WTC11 (cell line): ENCODE measurements at regions not wholly inside any gene's neighbourhood (a gene's known extent, or its start where the extent isn't known, plus 50 kb on each side); places are given as distances from the start of the nearest gene placed in this dataset.

Source experiments
- ATF1 ChIP-seq: sonication (generic); formaldehyde crosslinking; IDR thresholded peaks from 2 replicates; pipeline ENCODE4 v1.8.1; 2023; ENCODE audit warnings: mild to moderate bottlenecking, moderate library complexity, missing genetic modification reagents
- KAT7 ChIP-seq: sonication (generic); formaldehyde crosslinking; IDR thresholded peaks from 2 replicates; pipeline ENCODE4 v1.8.1; 2023; ENCODE audit warnings: missing genetic modification reagents, mild to moderate bottlenecking, borderline replicate concordance
- MAX ChIP-seq: sonication (generic); formaldehyde crosslinking; IDR thresholded peaks from 2 replicates; pipeline ENCODE4 v1.8.0; 2022; ENCODE audit warnings: mild to moderate bottlenecking, missing genetic modification reagents
- MXD4 ChIP-seq: fragments of 250-450 bp; sonication (Bioruptor Pico); IDR thresholded peaks from 2 replicates; pipeline ENCODE4 v1.8.0; 2021; ENCODE audit warnings: mild to moderate bottlenecking, moderate library complexity, borderline replicate concordance
- NFE2L1 ChIP-seq: sonication (generic); formaldehyde crosslinking; IDR thresholded peaks from 2 replicates; pipeline ENCODE4 v1.8.1; 2023; ENCODE audit warnings: missing genetic modification reagents
- SMAD4 ChIP-seq: sonication (generic); formaldehyde crosslinking; IDR thresholded peaks from 2 replicates; pipeline ENCODE4 v1.8.0; 2022; ENCODE audit warnings: mild to moderate bottlenecking, missing genetic modification reagents
- TP53 ChIP-seq: sonication (generic); formaldehyde crosslinking; IDR thresholded peaks from 2 replicates; pipeline ENCODE4 v1.8.1; 2023; ENCODE audit warnings: mild to moderate bottlenecking, missing genetic modification reagents
- ZNF138 ChIP-seq: sonication (generic); formaldehyde crosslinking; conservative IDR thresholded peaks from 2 replicates; pipeline ENCODE4 v1.8.1; 2022; ENCODE audit warnings: mild to moderate bottlenecking, moderate library complexity, missing genetic modification reagents
- ZNF219 ChIP-seq: sonication (generic); formaldehyde crosslinking; IDR thresholded peaks from 2 replicates; pipeline ENCODE4 v1.8.0; 2023; ENCODE audit warnings: missing genetic modification reagents, mild to moderate bottlenecking, borderline replicate concordance
- TF ChIP-seq, protein P1 (sequence below): fragments of 200-600 bp; IDR thresholded peaks from 2 replicates; pipeline ENCODE4 v1.8.0; 2022; ENCODE audit warnings: antibody characterized with exemption
- TF ChIP-seq, protein P2 (sequence below): sonication (generic); formaldehyde crosslinking; IDR thresholded peaks from 2 replicates; pipeline ENCODE4 v1.8.0; 2022; ENCODE audit warnings: mild to moderate bottlenecking, missing genetic modification reagents
- TF ChIP-seq, protein P3 (sequence below): sonication (generic); formaldehyde crosslinking; IDR thresholded peaks from 2 replicates; pipeline ENCODE4 v1.8.0; 2022; ENCODE audit warnings: mild to moderate bottlenecking, missing genetic modification reagents
- TF ChIP-seq, protein P4 (sequence below): sonication (generic); formaldehyde crosslinking; IDR thresholded peaks from 2 replicates; pipeline ENCODE4 v1.8.0; 2023; ENCODE audit warnings: missing genetic modification reagents
- TF ChIP-seq, protein P5 (sequence below): sonication (generic); formaldehyde crosslinking; conservative IDR thresholded peaks from 2 replicates; pipeline ENCODE4 v1.8.1; 2022; ENCODE audit warnings: mild to moderate bottlenecking, missing genetic modification reagents

GRCh38 chr3:106809041-106809440 is 568.2 kb upstream of the CCDC54 start:
- TF ChIP-seq, protein P1, sequence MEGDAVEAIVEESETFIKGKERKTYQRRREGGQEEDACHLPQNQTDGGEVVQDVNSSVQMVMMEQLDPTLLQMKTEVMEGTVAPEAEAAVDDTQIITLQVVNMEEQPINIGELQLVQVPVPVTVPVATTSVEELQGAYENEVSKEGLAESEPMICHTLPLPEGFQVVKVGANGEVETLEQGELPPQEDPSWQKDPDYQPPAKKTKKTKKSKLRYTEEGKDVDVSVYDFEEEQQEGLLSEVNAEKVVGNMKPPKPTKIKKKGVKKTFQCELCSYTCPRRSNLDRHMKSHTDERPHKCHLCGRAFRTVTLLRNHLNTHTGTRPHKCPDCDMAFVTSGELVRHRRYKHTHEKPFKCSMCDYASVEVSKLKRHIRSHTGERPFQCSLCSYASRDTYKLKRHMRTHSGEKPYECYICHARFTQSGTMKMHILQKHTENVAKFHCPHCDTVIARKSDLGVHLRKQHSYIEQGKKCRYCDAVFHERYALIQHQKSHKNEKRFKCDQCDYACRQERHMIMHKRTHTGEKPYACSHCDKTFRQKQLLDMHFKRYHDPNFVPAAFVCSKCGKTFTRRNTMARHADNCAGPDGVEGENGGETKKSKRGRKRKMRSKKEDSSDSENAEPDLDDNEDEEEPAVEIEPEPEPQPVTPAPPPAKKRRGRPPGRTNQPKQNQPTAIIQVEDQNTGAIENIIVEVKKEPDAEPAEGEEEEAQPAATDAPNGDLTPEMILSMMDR = no peak
- TF ChIP-seq, protein P2, sequence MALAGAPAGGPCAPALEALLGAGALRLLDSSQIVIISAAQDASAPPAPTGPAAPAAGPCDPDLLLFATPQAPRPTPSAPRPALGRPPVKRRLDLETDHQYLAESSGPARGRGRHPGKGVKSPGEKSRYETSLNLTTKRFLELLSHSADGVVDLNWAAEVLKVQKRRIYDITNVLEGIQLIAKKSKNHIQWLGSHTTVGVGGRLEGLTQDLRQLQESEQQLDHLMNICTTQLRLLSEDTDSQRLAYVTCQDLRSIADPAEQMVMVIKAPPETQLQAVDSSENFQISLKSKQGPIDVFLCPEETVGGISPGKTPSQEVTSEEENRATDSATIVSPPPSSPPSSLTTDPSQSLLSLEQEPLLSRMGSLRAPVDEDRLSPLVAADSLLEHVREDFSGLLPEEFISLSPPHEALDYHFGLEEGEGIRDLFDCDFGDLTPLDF (CRISPR knock-in tag) = no peak
- TF ChIP-seq ZNF138 (CRISPR knock-in tag) = no peak
- TF ChIP-seq, protein P3, sequence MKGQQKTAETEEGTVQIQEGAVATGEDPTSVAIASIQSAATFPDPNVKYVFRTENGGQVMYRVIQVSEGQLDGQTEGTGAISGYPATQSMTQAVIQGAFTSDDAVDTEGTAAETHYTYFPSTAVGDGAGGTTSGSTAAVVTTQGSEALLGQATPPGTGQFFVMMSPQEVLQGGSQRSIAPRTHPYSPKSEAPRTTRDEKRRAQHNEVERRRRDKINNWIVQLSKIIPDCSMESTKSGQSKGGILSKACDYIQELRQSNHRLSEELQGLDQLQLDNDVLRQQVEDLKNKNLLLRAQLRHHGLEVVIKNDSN (CRISPR knock-in tag) = no peak
- TF ChIP-seq KAT7 (CRISPR knock-in tag) = no peak
- no peak for TF ChIP-seq ATF1 (CRISPR knock-in tag)
- TF ChIP-seq, protein P4, sequence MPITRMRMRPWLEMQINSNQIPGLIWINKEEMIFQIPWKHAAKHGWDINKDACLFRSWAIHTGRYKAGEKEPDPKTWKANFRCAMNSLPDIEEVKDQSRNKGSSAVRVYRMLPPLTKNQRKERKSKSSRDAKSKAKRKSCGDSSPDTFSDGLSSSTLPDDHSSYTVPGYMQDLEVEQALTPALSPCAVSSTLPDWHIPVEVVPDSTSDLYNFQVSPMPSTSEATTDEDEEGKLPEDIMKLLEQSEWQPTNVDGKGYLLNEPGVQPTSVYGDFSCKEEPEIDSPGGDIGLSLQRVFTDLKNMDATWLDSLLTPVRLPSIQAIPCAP = no peak
- TF ChIP-seq, protein P5, sequence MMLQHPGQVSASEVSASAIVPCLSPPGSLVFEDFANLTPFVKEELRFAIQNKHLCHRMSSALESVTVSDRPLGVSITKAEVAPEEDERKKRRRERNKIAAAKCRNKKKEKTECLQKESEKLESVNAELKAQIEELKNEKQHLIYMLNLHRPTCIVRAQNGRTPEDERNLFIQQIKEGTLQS (CRISPR knock-in tag) = no peak
- no peak for TF ChIP-seq TP53 (CRISPR knock-in tag)
- TF ChIP-seq SMAD4 (CRISPR knock-in tag) = no peak
- no peak for TF ChIP-seq ZNF219
- no peak for TF ChIP-seq MXD4
- TF ChIP-seq NFE2L1 (CRISPR knock-in tag) = no peak
- TF ChIP-seq MAX = no peak
